Mononuclear cell (primary cell): ENCODE measurements at regions not wholly inside any gene's neighbourhood (a gene's known extent, or its start where the extent isn't known, plus 50 kb on each side); places are given as distances from the start of the nearest gene placed in this dataset.
"Not testable (repeated sequence)": the region's sequence is repeated elsewhere in the genome, so short reads cannot be mapped to it uniquely, and the experiment has no call there.

Source experiments
- H3K27me3 ChIP-seq: 2 replicates; pipeline ENCODE4 v1.6.0; 2011; ENCODE audit warnings: low read length, control low read depth; ENCODE audit not compliant: insufficient read depth
- H3K4me1 ChIP-seq: 2 replicates; pipeline ENCODE4 v1.5.1; 2011; ENCODE audit warnings: mild to moderate bottlenecking, low read length, control low read depth; ENCODE audit not compliant: insufficient read depth
- H3K4me3 ChIP-seq: 2 replicates; pipeline ENCODE4 v1.5.1; 2011; ENCODE audit warnings: mild to moderate bottlenecking, low read length, moderate library complexity
- H3K9me3 ChIP-seq: 2 replicates; pipeline ENCODE4 v1.5.1; 2011; ENCODE audit warnings: low read depth, mild to moderate bottlenecking, control low read depth, low read length

DNA sequence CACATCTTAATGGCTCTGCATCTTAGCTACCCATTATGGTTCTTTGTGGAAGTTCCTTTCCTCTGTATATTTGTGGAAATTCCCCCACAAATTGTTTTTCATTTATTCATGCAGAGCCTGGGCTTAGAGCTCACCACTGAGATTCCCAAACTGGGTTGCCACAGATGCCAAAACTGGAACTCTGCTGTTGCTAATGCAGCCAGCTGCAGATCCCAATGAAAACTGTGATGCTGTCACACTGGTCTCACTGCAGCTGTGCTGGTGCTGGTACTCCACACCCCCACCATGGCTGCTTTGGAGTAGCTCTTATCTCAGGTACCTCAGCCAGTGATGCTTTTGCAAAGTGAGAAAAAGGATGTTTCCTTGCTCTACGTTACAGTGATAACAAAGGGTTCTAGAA lies 87.7 kb downstream of the DCK start:
- no peaks in the 10 kb centered on the region for H3K27me3 ChIP-seq
- no peaks in the 10 kb centered on the region for H3K4me1 ChIP-seq
- H3K9me3 ChIP-seq = no peaks in the 10 kb centered on the region
- H3K4me3 ChIP-seq = no peak overlapping the region

DNA sequence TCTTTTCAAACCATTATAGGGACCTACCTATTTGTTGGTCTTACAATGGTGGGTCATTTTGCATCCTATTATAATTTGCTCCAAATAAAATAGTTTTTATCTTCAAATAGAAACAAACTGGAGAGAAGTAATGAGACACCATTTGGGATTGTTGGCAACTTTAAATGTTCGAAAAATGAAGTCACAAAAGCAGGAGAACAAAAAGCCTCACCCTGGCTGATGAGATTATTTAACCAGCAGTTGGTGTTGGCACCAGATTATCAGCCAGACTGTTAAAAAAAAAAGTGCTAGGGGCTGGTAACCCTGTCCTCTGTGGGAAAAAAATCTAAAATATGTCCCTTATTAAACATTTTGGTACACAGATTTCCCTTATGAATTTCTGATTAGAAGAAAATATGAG lies 100.3 kb downstream of the DCK start:
- H3K4me1 ChIP-seq = peaks cover 5% of the 10 kb centered on the region
- no peaks in the 10 kb centered on the region for H3K9me3 ChIP-seq
- H3K4me3 ChIP-seq = no peak overlapping the region
- no peaks in the 10 kb centered on the region for H3K27me3 ChIP-seq

DNA sequence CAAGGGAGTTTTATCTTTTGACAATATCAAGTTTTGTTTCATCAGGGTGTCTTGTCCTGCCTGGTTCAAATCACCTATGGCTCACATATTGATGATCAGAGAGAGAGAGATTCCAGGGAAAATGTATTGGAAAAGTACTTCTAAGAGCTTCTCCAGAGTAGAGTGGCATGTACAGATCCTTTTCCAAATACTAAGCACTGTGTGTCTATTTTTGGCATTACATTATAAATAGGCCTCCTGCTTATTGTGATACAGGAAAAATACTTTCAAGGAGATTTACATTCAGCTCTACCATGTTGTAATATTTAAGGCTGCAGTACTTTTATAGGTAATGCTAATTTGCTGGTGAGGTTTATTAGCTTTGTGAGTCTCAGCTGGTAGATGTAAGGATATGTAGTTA lies 100.8 kb downstream of the DCK start:
- Histone ChIP-seq H3K4me1 (peaks cover 5% of the 10 kb centered on the region), H3K4me3 (no peak overlapping the region), H3K9me3 (no peaks in the 10 kb centered on the region), H3K27me3 (no peaks in the 10 kb centered on the region)

DNA sequence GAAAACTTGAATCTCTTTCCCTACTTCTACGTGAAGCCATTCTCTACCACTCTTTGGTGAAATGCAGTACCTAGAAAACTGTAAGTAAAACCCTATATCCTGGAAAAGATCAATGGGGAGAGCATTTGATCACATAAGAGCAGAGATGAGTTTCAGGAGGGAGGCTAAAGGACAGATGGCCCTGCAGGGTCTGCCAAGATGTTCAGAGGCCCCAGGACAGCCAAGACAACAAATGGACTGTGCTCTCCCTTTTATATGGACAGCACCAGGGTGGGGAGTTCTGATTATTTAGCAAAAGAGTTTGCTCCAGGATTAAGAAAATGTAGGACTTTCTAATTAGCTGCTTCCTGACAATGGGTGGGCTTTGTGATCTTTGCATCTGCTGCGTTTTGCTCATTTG lies 101.7 kb downstream of the DCK start:
- H3K4me3 ChIP-seq = no peak overlapping the region
- peaks cover 5% of the 10 kb centered on the region for H3K4me1 ChIP-seq
- H3K27me3 ChIP-seq = no peaks in the 10 kb centered on the region
- H3K9me3 ChIP-seq = no peaks in the 10 kb centered on the region

DNA sequence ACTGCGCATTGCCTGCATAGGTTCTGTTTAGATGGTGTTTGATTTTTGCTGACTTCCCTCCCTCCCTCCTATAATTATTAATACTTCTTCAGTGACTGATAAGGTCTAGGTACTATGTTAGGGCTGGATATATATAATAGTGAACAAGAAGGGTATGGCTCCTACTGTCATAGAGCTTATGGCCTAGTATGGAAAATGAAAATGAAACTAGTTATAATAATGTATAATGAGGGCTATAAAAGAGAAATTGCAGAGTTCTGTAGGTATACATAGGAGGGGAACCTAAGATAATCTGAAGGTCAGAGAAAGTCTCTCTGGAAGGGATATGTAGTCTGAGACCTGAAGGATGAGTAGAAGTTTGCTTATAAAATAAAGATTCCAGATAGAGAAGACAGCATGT lies 102.1 kb downstream of the DCK start:
- H3K4me1 ChIP-seq = peaks cover 5% of the 10 kb centered on the region
- no peaks in the 10 kb centered on the region for H3K27me3 ChIP-seq
- no peak overlapping the region for H3K4me3 ChIP-seq
- no peaks in the 10 kb centered on the region for H3K9me3 ChIP-seq

DNA sequence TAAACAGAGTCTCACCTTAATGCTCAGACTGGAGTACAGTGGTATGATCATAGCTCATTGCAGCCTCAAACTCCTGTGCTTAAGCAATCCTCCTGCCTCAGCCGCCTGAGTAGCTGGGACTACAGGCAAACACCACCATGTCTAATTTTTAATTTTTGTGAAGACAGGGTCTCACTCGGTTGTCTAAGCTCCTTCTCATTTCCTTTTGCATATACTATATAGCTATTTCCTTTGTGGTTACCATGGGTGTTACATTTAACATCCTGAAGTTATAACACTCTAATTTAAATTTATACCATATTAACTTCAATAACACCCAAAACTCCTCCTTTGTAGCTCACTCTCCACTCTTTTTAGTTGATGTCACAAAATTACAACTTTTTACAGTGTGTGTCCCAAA lies 114.3 kb downstream of the DCK start:
- H3K27me3 ChIP-seq = no peaks in the 10 kb centered on the region
- H3K9me3 ChIP-seq = no peaks in the 10 kb centered on the region
- no peak overlapping the region for H3K4me3 ChIP-seq
- peaks cover 4% of the 10 kb centered on the region for H3K4me1 ChIP-seq

DNA sequence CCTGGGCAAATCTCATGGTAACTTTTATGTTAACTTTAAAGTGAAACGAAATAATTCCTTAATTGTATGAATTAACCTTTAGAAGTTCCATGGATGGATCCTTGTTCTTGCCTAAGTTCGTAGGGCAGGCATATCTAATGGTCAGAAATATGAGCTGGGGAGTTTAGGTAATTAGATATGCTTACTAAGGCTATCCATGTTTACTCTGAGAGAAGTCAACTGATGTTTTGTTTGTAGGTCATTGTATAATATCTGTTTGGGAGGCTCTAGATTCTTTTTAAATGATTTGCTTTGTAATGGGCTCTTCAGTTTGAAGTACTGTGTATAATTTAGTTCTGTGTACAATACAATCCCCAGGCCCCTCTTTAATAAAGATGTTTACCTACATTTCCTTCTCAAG lies 117.0 kb downstream of the DCK start:
- no peak overlapping the region for H3K4me3 ChIP-seq
- peaks cover 4% of the 10 kb centered on the region for H3K4me1 ChIP-seq
- no peaks in the 10 kb centered on the region for H3K27me3 ChIP-seq
- H3K9me3 ChIP-seq = no peaks in the 10 kb centered on the region

DNA sequence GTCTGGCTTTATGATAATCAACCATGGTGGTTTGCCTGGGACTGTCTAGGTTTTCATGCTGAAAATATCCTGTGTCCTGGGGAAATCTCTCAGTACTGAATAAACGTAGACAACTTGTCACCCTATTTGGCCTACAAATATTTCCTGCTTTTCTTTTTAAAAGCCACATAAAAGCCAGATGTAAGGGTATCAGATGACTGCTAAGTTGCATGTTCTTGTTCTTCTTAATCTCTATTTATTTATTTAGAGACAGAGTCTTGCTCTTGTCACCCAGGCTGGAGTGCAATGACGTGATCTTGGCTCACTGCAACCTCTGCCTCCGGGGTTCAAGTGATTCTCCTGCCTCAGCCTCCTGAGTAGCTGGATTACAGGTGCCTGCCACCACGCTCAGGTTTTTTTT lies 117.7 kb downstream of the DCK start:
- not testable (repeated sequence) for H3K9me3 ChIP-seq, H3K4me1 ChIP-seq, H3K4me3 ChIP-seq, H3K27me3 ChIP-seq

DNA sequence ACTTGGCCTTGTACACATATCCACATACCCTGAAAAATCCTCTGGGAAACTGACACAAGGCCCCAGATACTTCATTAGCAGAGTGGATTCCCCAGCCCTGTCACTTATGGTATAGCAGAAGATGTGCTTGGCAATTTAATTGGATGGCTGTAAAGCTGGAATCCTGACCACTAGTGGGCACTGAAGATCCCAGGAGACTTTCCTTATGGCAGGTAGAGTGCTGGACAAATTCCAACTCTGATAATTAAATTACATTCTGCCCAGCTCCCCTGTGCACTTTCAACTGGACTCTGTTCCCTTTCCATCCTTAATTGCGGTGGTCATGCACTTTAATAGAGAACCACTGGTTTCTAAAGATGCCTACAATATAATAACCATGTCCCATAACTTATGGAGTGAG lies 119.8 kb downstream of the DCK start:
- H3K27me3 ChIP-seq = no peaks in the 10 kb centered on the region
- H3K4me1 ChIP-seq = no peaks in the 10 kb centered on the region
- H3K4me3 ChIP-seq = no peak overlapping the region
- no peaks in the 10 kb centered on the region for H3K9me3 ChIP-seq

DNA sequence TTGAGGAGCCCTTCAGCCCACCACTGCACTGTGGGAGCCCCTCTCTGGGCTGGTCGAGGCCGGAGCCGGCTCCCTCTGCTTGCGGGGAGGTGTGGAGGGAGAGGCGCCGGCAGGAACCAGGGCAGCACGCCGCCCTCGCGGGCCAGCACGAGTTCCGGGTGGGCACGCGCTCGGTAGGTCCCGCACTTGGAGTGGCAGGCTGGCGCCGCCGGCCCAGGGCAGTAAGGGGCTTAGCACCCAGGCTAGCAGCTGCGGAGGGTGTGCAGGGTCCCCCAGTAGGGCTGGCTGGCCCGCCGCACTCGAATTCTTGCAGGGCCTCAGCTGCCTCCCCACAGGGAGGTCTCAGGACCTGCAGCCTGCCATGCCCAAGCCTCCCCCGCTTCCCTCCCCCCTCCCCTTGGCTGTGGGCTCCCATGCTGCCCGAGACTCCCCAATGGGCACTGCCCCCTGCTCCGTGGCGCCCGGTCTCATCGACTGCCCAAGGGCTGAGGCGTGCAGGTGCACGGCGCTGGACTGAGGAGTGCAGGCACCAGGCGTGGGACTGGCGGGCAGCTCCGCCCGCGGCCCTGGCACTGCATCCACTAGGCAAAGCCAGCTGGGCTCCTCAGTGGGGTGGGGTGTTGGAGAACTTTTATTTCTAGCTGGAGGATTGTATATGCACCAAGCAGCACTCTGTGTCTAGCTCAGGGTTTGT lies 127.5 kb downstream of the DCK start:
- Histone ChIP-seq H3K4me3 (no peak overlapping the region), H3K27me3 (no peaks in the 10 kb centered on the region)

DNA sequence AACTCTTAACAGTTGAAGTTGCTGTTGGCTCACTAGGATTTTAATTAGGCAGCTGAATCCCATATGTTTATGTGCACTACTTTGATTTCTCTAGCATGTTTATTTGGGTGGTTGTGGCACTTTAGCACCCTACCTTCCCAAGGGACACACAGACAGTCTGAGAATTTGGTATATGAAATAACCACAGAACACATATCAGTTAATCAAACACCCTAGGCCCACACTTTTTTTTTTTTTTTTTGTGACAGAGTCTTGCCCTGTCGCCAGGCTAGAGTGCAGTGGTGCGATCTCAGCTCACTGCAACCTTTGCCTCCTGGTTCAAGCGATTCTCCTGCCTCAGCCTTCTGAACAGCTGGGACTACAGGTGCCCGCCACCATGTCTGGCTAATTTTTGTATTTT lies 130.5 kb downstream of the DCK start:
- H3K4me3 ChIP-seq = no peak overlapping the region
- no peaks in the 10 kb centered on the region for H3K9me3 ChIP-seq
- no peaks in the 10 kb centered on the region for H3K27me3 ChIP-seq
- no peaks in the 10 kb centered on the region for H3K4me1 ChIP-seq

More for the DNA sequence above, 127.5 kb downstream of the DCK start:
- Histone ChIP-seq H3K4me1 (no peaks in the 10 kb centered on the region), H3K9me3 (no peaks in the 10 kb centered on the region)

DNA sequence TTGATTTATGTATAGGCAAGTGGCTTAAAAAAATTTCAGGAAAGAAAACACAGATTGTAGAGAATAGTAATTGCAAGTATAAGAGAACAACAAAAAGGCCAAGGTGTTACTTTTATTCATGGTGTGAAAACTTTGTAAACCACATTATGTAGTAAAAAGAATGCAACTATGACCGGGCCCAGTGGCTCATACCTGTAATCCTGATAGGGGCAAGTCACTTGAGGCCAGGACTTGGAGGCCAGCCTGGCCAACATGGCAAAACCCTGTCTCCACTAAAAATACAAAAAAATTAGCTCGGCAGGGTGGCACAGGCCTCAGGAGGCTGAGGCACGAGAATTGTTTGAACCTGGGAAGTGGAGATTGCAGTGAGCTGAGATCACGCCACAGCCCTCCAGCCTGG lies 131.7 kb downstream of the DCK start:
- H3K27me3 ChIP-seq = no peaks in the 10 kb centered on the region
- no peak overlapping the region for H3K4me3 ChIP-seq
- no peaks in the 10 kb centered on the region for H3K4me1 ChIP-seq
- H3K9me3 ChIP-seq = no peaks in the 10 kb centered on the region

DNA sequence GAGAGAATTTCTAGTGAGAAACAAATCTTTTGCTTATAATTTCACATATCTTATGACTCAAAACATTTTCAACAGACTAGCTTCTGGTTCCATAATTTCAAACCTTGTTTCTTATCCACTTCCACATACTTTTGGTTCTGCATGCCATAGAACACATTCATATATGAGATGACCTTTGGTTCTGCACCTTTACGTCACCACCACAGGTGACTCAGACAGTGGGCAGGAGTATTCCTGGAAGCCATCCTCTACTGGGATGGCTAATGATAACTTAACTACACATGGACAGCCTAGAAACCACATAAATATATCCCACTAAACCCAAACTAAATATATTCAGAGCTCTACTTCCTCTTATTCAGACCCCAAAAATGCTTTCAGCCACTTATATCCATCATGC lies 133.3 kb downstream of the DCK start:
- H3K4me3 ChIP-seq = no peak overlapping the region
- no peaks in the 10 kb centered on the region for H3K4me1 ChIP-seq
- no peaks in the 10 kb centered on the region for H3K27me3 ChIP-seq
- H3K9me3 ChIP-seq = no peaks in the 10 kb centered on the region

DNA sequence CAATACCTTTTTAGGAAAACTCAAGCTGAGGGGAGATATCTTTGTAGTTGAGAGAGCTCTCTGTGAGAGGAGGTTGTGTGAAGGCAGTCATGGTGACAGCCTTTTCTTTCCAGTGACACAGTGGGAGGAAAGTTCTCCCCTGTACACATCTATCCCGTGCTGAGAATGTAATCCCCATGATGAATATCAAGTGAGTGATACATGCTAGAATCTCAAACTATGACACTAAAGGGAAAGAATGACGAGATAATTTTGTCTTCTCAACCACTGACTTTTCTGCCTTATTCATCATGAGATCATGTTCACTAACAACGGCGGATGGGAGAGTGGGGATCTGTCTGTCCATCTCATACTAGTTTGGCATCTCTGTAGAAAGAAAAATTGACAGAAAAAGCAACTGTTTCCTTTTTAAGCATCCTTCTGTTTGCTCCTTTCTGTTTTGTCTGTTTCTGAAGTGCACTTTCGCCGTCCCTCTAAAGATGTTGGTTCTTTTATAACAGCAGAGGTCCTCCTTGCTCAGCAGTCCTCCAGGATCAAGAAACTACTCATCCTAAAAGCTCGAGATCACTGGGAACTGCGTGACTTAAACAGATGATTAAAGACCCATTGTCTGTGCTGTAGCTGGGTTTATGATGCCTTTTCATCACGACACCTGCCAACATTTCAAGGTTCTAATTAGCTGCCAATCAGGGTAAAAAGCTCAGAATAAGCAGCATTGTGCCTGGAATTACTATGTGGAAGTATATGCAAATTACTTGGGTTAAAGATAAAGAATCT lies 137.6 kb downstream of the DCK start:
- Histone ChIP-seq H3K4me1 (no peaks in the 10 kb centered on the region), H3K4me3 (no peak overlapping the region), H3K27me3 (no peaks in the 10 kb centered on the region), H3K9me3 (no peaks in the 10 kb centered on the region)

DNA sequence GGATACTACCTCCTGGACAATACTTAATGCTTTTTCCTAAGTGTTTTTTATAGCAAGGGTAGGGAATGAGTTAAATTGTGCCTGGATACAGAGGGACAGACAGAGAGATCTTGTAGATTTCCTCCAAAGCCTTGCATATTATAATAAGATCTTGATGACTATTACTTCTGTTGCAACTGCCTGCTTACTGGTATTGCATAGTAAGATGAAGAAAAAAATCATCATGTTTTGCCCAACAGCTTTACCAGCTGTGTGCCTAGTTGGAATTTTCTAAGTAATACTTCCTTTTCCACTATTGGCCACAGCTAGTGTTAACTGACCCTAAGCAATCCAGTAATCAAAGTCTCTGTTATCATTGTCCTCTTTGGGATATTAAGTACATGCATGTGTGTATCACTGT lies 139.0 kb downstream of the DCK start:
- no peaks in the 10 kb centered on the region for H3K9me3 ChIP-seq
- H3K4me3 ChIP-seq = no peak overlapping the region
- no peaks in the 10 kb centered on the region for H3K4me1 ChIP-seq
- no peaks in the 10 kb centered on the region for H3K27me3 ChIP-seq

DNA sequence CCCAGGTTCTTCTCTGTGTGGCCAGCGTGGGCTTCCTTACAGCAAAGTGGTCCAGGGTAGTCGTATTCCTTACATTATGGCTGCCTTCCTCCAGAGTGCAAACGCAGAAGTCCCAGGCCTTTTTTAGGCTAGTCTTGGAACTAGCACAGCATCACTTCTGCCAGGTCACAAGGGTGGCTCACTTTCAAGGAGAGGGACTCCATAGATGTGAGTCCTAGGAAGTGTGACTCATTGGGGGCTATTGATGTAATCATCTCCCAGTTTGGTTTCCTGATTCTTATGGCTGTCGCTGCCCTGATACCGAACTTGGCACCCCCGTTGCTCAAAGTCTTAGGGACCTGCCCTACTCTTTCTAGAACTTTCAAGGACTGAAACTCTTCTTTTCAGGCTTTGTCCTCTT lies 140.0 kb downstream of the DCK start:
- no peaks in the 10 kb centered on the region for H3K4me1 ChIP-seq
- no peak overlapping the region for H3K4me3 ChIP-seq
- no peaks in the 10 kb centered on the region for H3K27me3 ChIP-seq
- H3K9me3 ChIP-seq = no peaks in the 10 kb centered on the region
